HepG2 (cell line): ENCODE measurements at regions not wholly inside any gene's neighbourhood (a gene's known extent, or its start where the extent isn't known, plus 50 kb on each side); places are given as distances from the start of the nearest gene placed in this dataset.

ENCODE experiments used
- ATAC-seq: fragments of 200-7000 bp; cut with Tn5 transposase; 3 replicates; pipeline ENCODE4 v1.9.1; 2020; ENCODE audit warnings: mild to moderate bottlenecking, moderate library complexity
- BruUV-seq: library from RNA; stranded (reverse); fragments of 400-500 nt; replicated peaks from 2 replicates; lab custom pipeline; 2021; lab: Mats Ljungman, UMichigan
- CTCF ChIA-PET: fragments of 300-600 bp; formaldehyde crosslinking; extraction: SDS; loops from one replicate; lab custom pipeline; 2021; ENCODE audit warnings: low total read pairs, inconsistent platforms, low intra/inter-chr PET ratio; lab: Yijun Ruan, JAX
- POLR2A ChIA-PET: fragments of 350-600 bp; sonication (Branson Sonifier 250); formaldehyde crosslinking; loops from one replicate; lab custom pipeline; 2020; ENCODE audit warnings: antibody characterized with exemption, inconsistent platforms; lab: Yijun Ruan, JAX
- DNase-seq: peaks from one replicate; pipeline ENCODE4 v3.0.0-alpha.2; 2015; ENCODE audit warnings: low spot score
- FAIRE-seq: peaks from 3 replicates; lab custom pipeline; 2011; peaks lifted over from hg19 to GRCh38; lab: Jason Lieb, UNC
- H2AFZ ChIP-seq: one replicate; pipeline ENCODE4 v1.6.1; 2011; ENCODE audit warnings: low read length, inconsistent platforms
- H3K27ac ChIP-seq: fragments of 300-600 bp; 3 replicates; pipeline ENCODE4 v1.8.0; 2011; ENCODE audit warnings: mixed run types, mild to moderate bottlenecking, mixed read lengths, low read length, inconsistent platforms; ENCODE audit not compliant: insufficient read depth; ENCODE audit errors: extremely low read length
- H3K27me3 ChIP-seq, 2 experiments: fragments of 200-600 bp in 1 of 2; 2 replicates in 1 of 2; 3 replicates in 1 of 2; pipeline versions ENCODE4 v1.6.0 to v1.8.0; 2011; ENCODE audit warnings: low read length in 2 of 2, mild to moderate bottlenecking in 2 of 2, moderate library complexity in 2 of 2, inconsistent platforms in 1 of 2; ENCODE audit not compliant: insufficient read depth in 2 of 2, control insufficient read depth in 1 of 2
- H3K36me3 ChIP-seq, 2 experiments: fragments of 200-600 bp in 1 of 2; replicated peaks in 1 of 2; 2 replicates in 1 of 2; 3 replicates in 1 of 2; pipeline versions ENCODE4 v1.5.1 to v1.8.0; 2011; ENCODE audit warnings: low read length in 2 of 2, inconsistent platforms in 1 of 2; ENCODE audit not compliant: insufficient read depth in 2 of 2, control insufficient read depth in 1 of 2
- H3K4me1 ChIP-seq: 2 replicates; pipeline ENCODE4 v1.5.1; 2012; ENCODE audit warnings: low read length, inconsistent platforms; ENCODE audit not compliant: insufficient read depth
- H3K4me2 ChIP-seq: 2 replicates; pipeline ENCODE4 v1.6.0; 2011; ENCODE audit warnings: low read depth, low read length, inconsistent platforms
- H3K4me3 ChIP-seq, 3 experiments: fragments of 200-600 bp in 1 of 3; sonication (generic), shearing (Covaris generic) in 1 of 3; replicated peaks in 1 of 3; 2 replicates each; pipeline ENCODE4 v1.5.1; 2011 to 2016; ENCODE audit warnings: low read length in 3 of 3, inconsistent platforms in 2 of 3, low read depth in 2 of 3, mild to moderate bottlenecking in 2 of 3, control low read depth in 1 of 3, mixed read lengths in 1 of 3; ENCODE audit not compliant: insufficient read depth in 1 of 3
- H3K79me2 ChIP-seq: one replicate; pipeline ENCODE4 v1.6.1; 2011; ENCODE audit warnings: low read length, inconsistent platforms; ENCODE audit not compliant: insufficient read depth
- H3K9ac ChIP-seq: 2 replicates; pipeline ENCODE4 v1.6.0; 2011; ENCODE audit warnings: mild to moderate bottlenecking, low read depth, low read length, inconsistent platforms; ENCODE audit not compliant: insufficient read depth
- H3K9me3 ChIP-seq: 2 replicates; pipeline ENCODE4 v1.5.1; 2012; ENCODE audit warnings: mild to moderate bottlenecking, low read length
- H4K20me1 ChIP-seq: 2 replicates; pipeline ENCODE4 v1.6.0; 2011; ENCODE audit warnings: inconsistent platforms, mild to moderate bottlenecking, low read length, moderate library complexity; ENCODE audit not compliant: insufficient read depth
- MEIS1 ChIP-seq: sonication (generic); formaldehyde crosslinking; IDR thresholded peaks from 2 replicates; pipeline ENCODE4 v1.9.0; 2021; ENCODE audit warnings: mild to moderate bottlenecking, missing genetic modification reagents, moderate library complexity, borderline replicate concordance
- NFE2L1 ChIP-seq: sonication (generic); formaldehyde crosslinking; IDR thresholded peaks from 2 replicates; pipeline ENCODE4 v1.4.0; 2020; ENCODE audit warnings: missing genetic modification reagents, mild to moderate bottlenecking, borderline replicate concordance
- POLR2AphosphoS5 ChIP-seq: IDR thresholded peaks from 2 replicates; pipeline ENCODE4 v1.6.1; 2012; ENCODE audit warnings: low read depth, low read length
- RELA ChIP-seq: sonication (generic); formaldehyde crosslinking; IDR thresholded peaks from 2 replicates; pipeline ENCODE4 v1.4.0; 2020; ENCODE audit warnings: missing genetic modification reagents
- TCF7 ChIP-seq: sonication (generic); IDR thresholded peaks from 2 replicates; pipeline ENCODE4 v1.6.1; 2016; ENCODE audit warnings: antibody characterized with exemption, low read depth
- TRIM24 ChIP-seq: sonication (generic); formaldehyde crosslinking; IDR thresholded peaks from 2 replicates; pipeline ENCODE4 v1.8.0; 2022; ENCODE audit warnings: mild to moderate bottlenecking, missing genetic modification reagents
- ZNF101 ChIP-seq: sonication (generic); formaldehyde crosslinking; IDR thresholded peaks from 2 replicates; pipeline ENCODE4 v1.4.0; 2020; ENCODE audit warnings: mild to moderate bottlenecking, low read depth, missing genetic modification reagents, borderline replicate concordance
- ZNF350 ChIP-seq: sonication (generic); formaldehyde crosslinking; IDR thresholded peaks from 2 replicates; pipeline ENCODE4 v1.4.0; 2020; ENCODE audit warnings: mild to moderate bottlenecking, low read depth, missing genetic modification reagents, borderline replicate concordance
- ZNF557 ChIP-seq: sonication (generic); formaldehyde crosslinking; IDR thresholded peaks from 2 replicates; pipeline ENCODE4 v1.4.0; 2020; ENCODE audit warnings: missing genetic modification reagents
- ZSCAN21 ChIP-seq: sonication (generic); formaldehyde crosslinking; IDR thresholded peaks from 2 replicates; pipeline ENCODE4 v1.8.0; 2022; ENCODE audit warnings: mild to moderate bottlenecking, missing genetic modification reagents, moderate library complexity, borderline replicate concordance
- WGBS: methylation state at CpG from one replicate; pipeline ENCODE4 v1.1.6; 2017; ENCODE audit warnings: low lambda C conversion rate; 5-methylcytosine and 5-hydroxymethylcytosine counted together
- in situ Hi-C: cut with HindIII; loops from 2 replicates; pipeline ENCODE4 v1.10.0; 2017; ENCODE audit warnings: low pct_unique_long_range_greater_than_20kb; ENCODE audit not compliant: extremely low pct_ligation_motif_present
- intact Hi-C: fragments of 100-400 bp; cut with micrococcal nuclease; formaldehyde crosslinking; loops from one replicate; pipeline ENCODE4 v1.10.0; 2022; ENCODE audit not compliant: unreplicated experiment
- TF ChIP-seq, protein P1 (sequence below): sonication (generic); formaldehyde crosslinking; IDR thresholded peaks from 2 replicates; pipeline ENCODE4 v1.4.0; 2020; ENCODE audit warnings: missing genetic modification reagents, borderline replicate concordance
- TF ChIP-seq, protein P2 (sequence below): sonication (generic); formaldehyde crosslinking; IDR thresholded peaks from 2 replicates; pipeline ENCODE4 v1.4.0; 2020; ENCODE audit warnings: missing genetic modification reagents, borderline replicate concordance
- TF ChIP-seq, protein P3 (sequence below): IDR thresholded peaks from 2 replicates; pipeline ENCODE4 v1.6.1; 2018; ENCODE audit warnings: missing genetic modification reagents
- TF ChIP-seq, protein P4 (sequence below): sonication (generic); formaldehyde crosslinking; IDR thresholded peaks from 2 replicates; pipeline ENCODE4 v1.8.0; 2022; ENCODE audit warnings: mild to moderate bottlenecking, missing genetic modification reagents, borderline replicate concordance

DNA sequence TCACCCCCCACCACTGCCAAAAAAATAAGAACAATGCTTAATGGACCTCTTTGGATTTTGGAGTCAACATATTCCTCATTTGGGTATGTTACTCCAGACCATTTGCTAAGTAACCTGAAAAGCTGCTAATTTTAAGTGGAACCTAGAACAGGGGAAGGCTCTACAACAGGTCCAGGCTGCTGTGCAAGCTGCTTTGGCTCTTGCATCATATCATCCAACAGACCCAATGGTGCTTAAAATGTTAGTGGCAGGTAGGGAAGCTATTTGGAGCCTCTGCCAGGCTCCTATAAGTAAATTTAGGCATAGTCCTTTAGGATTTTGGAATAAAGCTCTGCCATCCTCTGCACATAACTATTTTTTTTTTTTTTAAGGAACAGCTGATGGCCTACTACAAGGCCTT lies 132.2 kb upstream of the PMCH start (continued):
- TF ChIP-seq, protein P1, sequence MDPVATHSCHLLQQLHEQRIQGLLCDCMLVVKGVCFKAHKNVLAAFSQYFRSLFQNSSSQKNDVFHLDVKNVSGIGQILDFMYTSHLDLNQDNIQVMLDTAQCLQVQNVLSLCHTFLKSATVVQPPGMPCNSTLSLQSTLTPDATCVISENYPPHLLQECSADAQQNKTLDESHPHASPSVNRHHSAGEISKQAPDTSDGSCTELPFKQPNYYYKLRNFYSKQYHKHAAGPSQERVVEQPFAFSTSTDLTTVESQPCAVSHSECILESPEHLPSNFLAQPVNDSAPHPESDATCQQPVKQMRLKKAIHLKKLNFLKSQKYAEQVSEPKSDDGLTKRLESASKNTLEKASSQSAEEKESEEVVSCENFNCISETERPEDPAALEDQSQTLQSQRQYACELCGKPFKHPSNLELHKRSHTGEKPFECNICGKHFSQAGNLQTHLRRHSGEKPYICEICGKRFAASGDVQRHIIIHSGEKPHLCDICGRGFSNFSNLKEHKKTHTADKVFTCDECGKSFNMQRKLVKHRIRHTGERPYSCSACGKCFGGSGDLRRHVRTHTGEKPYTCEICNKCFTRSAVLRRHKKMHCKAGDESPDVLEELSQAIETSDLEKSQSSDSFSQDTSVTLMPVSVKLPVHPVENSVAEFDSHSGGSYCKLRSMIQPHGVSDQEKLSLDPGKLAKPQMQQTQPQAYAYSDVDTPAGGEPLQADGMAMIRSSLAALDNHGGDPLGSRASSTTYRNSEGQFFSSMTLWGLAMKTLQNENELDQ (CRISPR knock-in tag), result no peak
- TF ChIP-seq, all 625 proteins: peak for 0

DNA sequence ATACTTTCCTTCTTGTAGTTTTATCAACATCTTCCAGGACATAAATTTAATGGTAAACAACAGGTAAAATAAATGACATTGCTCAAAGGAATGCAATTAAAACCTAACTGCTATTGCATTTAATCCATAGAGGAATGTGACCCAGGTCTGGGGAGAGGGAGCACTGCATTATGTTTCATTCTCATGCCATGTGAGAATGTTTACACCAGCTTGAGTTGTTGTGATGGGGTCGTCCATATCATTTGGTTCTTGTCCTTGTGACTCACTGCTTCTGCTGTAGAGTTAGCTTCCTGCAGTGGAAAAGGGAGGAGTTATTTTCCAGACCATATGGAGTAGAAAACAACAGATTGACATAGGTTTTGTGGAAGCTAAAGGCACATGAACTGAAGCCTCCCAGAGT lies 129.3 kb upstream of the PMCH start:
- no peak for DNase-seq
- no TSS peak for BruUV-seq
- Histone ChIP-seq H3K4me2 (no peak overlapping the region), H3K27ac (no peak overlapping the region), H3K4me3 (no peak overlapping the region), H3K9me3 (no peaks in the 10 kb centered on the region), H3K79me2 (no peaks in the 10 kb centered on the region), H3K9ac (no peak overlapping the region), H3K4me1 (no peaks in the 10 kb centered on the region), H2AFZ (no peak overlapping the region), H3K36me3 (no peaks in the 10 kb centered on the region), H3K27me3 (no peaks in the 10 kb centered on the region), H4K20me1 (no peaks in the 10 kb centered on the region)
- no peak for FAIRE-seq
- in situ Hi-C loops, result no loop called here
- POLR2A ChIA-PET, result no interaction called here
- CTCF ChIA-PET, result no interaction called here
- WGBS, result 0% methylated on average over 1 of the region's 1 CpG
- intact Hi-C loops, result no loop called here
- no peak for ATAC-seq
- TF ChIP-seq NFE2L1 (CRISPR knock-in tag) (no peak), ZSCAN21 (CRISPR knock-in tag) (no peak), ZNF350 (CRISPR knock-in tag) (no peak), TCF7 (no peak), ZNF557 (CRISPR knock-in tag) (no peak), RELA (CRISPR knock-in tag) (no peak), POLR2AphosphoS5 (no peak), ZNF101 (CRISPR knock-in tag) (no peak), TRIM24 (CRISPR knock-in tag) (no peak), MEIS1 (CRISPR knock-in tag) (no peak)
- TF ChIP-seq, protein P2, sequence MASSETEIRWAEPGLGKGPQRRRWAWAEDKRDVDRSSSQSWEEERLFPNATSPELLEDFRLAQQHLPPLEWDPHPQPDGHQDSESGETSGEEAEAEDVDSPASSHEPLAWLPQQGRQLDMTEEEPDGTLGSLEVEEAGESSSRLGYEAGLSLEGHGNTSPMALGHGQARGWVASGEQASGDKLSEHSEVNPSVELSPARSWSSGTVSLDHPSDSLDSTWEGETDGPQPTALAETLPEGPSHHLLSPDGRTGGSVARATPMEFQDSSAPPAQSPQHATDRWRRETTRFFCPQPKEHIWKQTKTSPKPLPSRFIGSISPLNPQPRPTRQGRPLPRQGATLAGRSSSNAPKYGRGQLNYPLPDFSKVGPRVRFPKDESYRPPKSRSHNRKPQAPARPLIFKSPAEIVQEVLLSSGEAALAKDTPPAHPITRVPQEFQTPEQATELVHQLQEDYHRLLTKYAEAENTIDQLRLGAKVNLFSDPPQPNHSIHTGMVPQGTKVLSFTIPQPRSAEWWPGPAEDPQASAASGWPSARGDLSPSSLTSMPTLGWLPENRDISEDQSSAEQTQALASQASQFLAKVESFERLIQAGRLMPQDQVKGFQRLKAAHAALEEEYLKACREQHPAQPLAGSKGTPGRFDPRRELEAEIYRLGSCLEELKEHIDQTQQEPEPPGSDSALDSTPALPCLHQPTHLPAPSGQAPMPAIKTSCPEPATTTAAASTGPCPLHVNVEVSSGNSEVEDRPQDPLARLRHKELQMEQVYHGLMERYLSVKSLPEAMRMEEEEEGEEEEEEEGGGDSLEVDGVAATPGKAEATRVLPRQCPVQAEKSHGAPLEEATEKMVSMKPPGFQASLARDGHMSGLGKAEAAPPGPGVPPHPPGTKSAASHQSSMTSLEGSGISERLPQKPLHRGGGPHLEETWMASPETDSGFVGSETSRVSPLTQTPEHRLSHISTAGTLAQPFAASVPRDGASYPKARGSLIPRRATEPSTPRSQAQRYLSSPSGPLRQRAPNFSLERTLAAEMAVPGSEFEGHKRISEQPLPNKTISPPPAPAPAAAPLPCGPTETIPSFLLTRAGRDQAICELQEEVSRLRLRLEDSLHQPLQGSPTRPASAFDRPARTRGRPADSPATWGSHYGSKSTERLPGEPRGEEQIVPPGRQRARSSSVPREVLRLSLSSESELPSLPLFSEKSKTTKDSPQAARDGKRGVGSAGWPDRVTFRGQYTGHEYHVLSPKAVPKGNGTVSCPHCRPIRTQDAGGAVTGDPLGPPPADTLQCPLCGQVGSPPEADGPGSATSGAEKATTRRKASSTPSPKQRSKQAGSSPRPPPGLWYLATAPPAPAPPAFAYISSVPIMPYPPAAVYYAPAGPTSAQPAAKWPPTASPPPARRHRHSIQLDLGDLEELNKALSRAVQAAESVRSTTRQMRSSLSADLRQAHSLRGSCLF (CRISPR knock-in tag), result no peak
- TF ChIP-seq, protein P3, sequence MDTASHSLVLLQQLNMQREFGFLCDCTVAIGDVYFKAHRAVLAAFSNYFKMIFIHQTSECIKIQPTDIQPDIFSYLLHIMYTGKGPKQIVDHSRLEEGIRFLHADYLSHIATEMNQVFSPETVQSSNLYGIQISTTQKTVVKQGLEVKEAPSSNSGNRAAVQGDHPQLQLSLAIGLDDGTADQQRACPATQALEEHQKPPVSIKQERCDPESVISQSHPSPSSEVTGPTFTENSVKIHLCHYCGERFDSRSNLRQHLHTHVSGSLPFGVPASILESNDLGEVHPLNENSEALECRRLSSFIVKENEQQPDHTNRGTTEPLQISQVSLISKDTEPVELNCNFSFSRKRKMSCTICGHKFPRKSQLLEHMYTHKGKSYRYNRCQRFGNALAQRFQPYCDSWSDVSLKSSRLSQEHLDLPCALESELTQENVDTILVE (CRISPR knock-in tag), result no peak
- TF ChIP-seq, protein P4, sequence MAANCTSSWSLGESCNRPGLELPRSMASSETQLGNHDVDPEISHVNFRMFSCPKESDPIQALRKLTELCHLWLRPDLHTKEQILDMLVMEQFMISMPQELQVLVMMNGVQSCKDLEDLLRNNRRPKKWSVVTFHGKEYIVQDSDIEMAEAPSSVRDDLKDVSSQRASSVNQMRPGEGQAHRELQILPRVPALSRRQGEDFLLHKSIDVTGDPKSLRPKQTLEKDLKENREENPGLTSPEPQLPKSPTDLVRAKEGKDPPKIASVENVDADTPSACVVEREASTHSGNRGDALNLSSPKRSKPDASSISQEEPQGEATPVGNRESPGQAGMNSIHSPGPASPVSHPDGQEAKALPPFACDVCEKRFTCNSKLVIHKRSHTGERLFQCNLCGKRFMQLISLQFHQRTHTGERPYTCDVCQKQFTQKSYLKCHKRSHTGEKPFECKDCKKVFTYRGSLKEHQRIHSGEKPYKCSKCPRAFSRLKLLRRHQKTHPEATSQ, result no peak
